ENCODE measurements at regions not wholly inside any gene's neighbourhood (a gene's known extent, or its start where the extent isn't known, plus 50 kb on each side); places are given as distances from the start of the nearest gene placed in this dataset.

DNA sequence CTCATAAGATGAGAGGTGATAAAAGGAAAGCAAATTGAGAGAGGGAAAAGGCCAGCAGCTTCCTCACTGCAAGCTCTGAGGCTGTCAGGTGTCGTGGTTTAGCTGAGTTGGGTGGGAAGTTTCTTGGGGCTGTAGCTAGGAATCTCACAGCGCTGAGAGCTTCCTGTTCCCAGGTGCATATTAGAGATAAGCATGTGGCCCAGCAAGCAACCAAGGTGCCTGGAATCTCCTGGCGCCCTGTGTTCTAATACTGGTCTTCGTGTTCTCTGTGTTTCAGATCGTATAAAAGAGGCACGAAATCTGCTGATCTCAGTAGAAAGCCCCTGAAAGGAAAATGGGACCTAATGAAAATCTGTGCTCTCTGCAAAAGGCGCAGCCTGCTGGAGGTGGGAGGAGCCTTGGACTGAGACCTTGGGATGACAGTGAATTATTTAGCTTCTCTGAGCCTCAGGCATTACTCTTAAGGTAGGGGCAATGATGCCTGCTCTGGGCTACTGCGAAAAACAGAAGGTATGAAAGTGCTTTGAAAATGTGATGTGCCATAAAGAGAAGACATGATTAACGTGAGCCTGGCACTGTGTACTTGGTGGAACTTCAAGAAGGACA is 499.9 kb downstream of the TBL1XR1 start:
- Histone ChIP-seq H3K4me1 (ENCODE audit: insufficient read depth, low read length) (no peaks in the 10 kb centered on the region), H4K20me1 (ENCODE audit: insufficient read depth, low read length) (no peaks in the 10 kb centered on the region), H3K9ac (ENCODE audit: low read length) (no peak overlapping the region), H2AFZ (ENCODE audit: low read depth, low read length) (no peak overlapping the region), H3K27ac (ENCODE audit: low read depth, low read length) (no peak overlapping the region), H3K79me2 (ENCODE audit: insufficient read depth, low read length) (no peaks in the 10 kb centered on the region), H3K9me3 (ENCODE audit: insufficient read depth, low read depth, low read length) (no peaks in the 10 kb centered on the region), H3K27me3 (ENCODE audit: insufficient read depth, low read length) (no peaks in the 10 kb centered on the region), H3K4me2 (ENCODE audit: low read length) (no peak overlapping the region), H3K4me3 (ENCODE audit: insufficient read depth, low read depth, low read length) (no peak overlapping the region), H3K36me3 (ENCODE audit: insufficient read depth, low read length) (no peaks in the 10 kb centered on the region)
- FAIRE-seq (no peak), DNase-seq (ENCODE audit: low read depth) (no peak)
- no peaks in the 10 kb centered on the region for H3K36me3 Mint-ChIP-seq (ENCODE audit: low read depth, unreplicated experiment)
- TF ChIP-seq EZH2 (IDR thresholded peaks at IDR 0.05; ENCODE audit: insufficient read depth, low read length) = no peak
- TF ChIP-seq, protein P1, sequence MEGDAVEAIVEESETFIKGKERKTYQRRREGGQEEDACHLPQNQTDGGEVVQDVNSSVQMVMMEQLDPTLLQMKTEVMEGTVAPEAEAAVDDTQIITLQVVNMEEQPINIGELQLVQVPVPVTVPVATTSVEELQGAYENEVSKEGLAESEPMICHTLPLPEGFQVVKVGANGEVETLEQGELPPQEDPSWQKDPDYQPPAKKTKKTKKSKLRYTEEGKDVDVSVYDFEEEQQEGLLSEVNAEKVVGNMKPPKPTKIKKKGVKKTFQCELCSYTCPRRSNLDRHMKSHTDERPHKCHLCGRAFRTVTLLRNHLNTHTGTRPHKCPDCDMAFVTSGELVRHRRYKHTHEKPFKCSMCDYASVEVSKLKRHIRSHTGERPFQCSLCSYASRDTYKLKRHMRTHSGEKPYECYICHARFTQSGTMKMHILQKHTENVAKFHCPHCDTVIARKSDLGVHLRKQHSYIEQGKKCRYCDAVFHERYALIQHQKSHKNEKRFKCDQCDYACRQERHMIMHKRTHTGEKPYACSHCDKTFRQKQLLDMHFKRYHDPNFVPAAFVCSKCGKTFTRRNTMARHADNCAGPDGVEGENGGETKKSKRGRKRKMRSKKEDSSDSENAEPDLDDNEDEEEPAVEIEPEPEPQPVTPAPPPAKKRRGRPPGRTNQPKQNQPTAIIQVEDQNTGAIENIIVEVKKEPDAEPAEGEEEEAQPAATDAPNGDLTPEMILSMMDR (IDR thresholded peaks at IDR 0.05; ENCODE audit: insufficient read depth, low read depth, low read length) = no peak
- H3K4me3 Mint-ChIP-seq (ENCODE audit: unreplicated experiment) = no peak overlapping the region
- no peaks in the 10 kb centered on the region for H3K27me3 Mint-ChIP-seq (ENCODE audit: low read depth, unreplicated experiment)
- H3K27ac Mint-ChIP-seq (ENCODE audit: unreplicated experiment) = no peak overlapping the region
- peaks cover 2% of the 10 kb centered on the region for H3K4me1 Mint-ChIP-seq (ENCODE audit: low read depth, unreplicated experiment)
- no peaks in the 10 kb centered on the region for H3K9me3 Mint-ChIP-seq (ENCODE audit: unreplicated experiment)

DNA sequence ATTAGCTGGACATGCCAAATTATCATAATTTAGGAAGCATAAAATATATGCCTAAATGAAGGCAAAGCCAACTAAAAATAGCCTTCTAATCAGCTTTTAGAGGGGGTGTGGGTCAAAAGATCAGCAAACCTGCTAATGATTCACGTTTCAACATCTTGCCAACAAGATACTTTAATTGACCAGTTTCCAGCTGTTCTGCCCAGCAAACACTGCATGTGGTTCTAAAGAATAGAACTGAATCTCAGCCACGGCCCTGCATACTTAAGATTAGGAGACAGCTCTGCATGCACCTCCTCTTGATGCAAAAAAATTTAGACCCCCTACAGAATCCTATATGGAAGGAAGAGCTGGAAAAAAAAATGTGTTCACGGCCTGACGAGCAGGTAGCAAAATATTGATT is 500.5 kb downstream of the TBL1XR1 start:
- no peak overlapping the region for H3K4me3 ChIP-seq (ENCODE audit: insufficient read depth, low read depth, low read length)
- Mint-ChIP-seq H3K4me3 (ENCODE audit: unreplicated experiment) (no peak overlapping the region), H3K4me1 (ENCODE audit: low read depth, unreplicated experiment) (peaks cover 2% of the 10 kb centered on the region), H3K36me3 (ENCODE audit: low read depth, unreplicated experiment) (no peaks in the 10 kb centered on the region), H3K9me3 (ENCODE audit: unreplicated experiment) (no peaks in the 10 kb centered on the region), H3K27ac (ENCODE audit: unreplicated experiment) (no peak overlapping the region), H3K27me3 (ENCODE audit: low read depth, unreplicated experiment) (no peaks in the 10 kb centered on the region)
- H3K4me2 ChIP-seq (ENCODE audit: low read length) = no peak overlapping the region
- no peak for DNase-seq (ENCODE audit: low read depth)
- no peak for TF ChIP-seq EZH2 (IDR thresholded peaks at IDR 0.05; ENCODE audit: insufficient read depth, low read length)
- TF ChIP-seq, protein P1 (IDR thresholded peaks at IDR 0.05; ENCODE audit: insufficient read depth, low read depth, low read length) = no peak
- no peak for FAIRE-seq
- H3K27me3 ChIP-seq (ENCODE audit: insufficient read depth, low read length) = no peaks in the 10 kb centered on the region
- no peaks in the 10 kb centered on the region for H3K36me3 ChIP-seq (ENCODE audit: insufficient read depth, low read length)
- no peak overlapping the region for H2AFZ ChIP-seq (ENCODE audit: low read depth, low read length)
- no peaks in the 10 kb centered on the region for H4K20me1 ChIP-seq (ENCODE audit: insufficient read depth, low read length)
- H3K79me2 ChIP-seq (ENCODE audit: insufficient read depth, low read length) = no peaks in the 10 kb centered on the region
- H3K4me1 ChIP-seq (ENCODE audit: insufficient read depth, low read length) = no peaks in the 10 kb centered on the region
- H3K27ac ChIP-seq (ENCODE audit: low read depth, low read length) = no peak overlapping the region
- no peaks in the 10 kb centered on the region for H3K9me3 ChIP-seq (ENCODE audit: insufficient read depth, low read depth, low read length)
- H3K9ac ChIP-seq (ENCODE audit: low read length) = no peak overlapping the region

DNA sequence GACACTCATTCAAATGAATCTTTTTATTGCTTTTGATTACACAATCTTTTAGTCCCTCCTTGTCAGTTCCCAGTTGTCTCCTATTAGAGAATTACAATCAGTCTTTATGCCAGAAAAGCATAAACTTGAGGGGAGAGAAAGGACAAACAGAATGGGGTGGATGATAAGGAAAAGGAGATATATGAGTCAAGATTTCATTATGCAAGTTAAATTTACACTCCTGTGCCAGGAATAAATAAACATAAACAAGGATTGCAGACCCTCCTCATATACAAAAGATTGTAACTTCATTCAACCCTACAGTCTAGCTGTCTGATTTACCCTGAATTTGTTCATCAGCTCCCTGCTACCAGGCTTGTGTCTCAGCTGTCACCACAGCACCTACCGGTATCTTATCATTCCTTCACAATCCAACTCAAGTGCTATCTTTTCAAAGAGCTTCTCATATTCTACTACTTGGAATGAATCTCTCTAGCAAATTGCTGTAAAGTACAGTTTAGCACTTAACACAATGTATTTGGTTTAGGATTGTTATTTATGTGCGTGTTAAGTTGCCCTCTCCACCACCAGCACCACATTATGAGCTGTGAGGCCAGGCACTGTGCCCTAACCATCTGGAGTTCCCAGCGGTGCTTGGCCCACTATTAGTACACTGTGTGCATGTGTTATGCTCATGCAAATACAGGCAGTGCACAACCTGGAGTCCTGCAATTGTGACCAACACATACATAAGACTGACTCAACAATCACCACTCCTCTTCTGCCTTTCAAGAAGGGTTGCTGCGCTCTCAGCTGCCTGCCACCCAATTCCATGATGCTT is 504.1 kb downstream of the TBL1XR1 start:
- Histone ChIP-seq H3K27ac (ENCODE audit: low read depth, low read length) (no peak overlapping the region), H3K9ac (ENCODE audit: low read length) (no peak overlapping the region), H2AFZ (ENCODE audit: low read depth, low read length) (no peak overlapping the region), H3K27me3 (ENCODE audit: insufficient read depth, low read length) (no peaks in the 10 kb centered on the region), H3K4me2 (ENCODE audit: low read length) (no peak overlapping the region), H4K20me1 (ENCODE audit: insufficient read depth, low read length) (no peaks in the 10 kb centered on the region), H3K9me3 (ENCODE audit: insufficient read depth, low read depth, low read length) (no peaks in the 10 kb centered on the region), H3K36me3 (ENCODE audit: insufficient read depth, low read length) (no peaks in the 10 kb centered on the region), H3K79me2 (ENCODE audit: insufficient read depth, low read length) (no peaks in the 10 kb centered on the region), H3K4me1 (ENCODE audit: insufficient read depth, low read length) (no peaks in the 10 kb centered on the region), H3K4me3 (ENCODE audit: insufficient read depth, low read depth, low read length) (no peak overlapping the region)
- no peaks in the 10 kb centered on the region for H3K36me3 Mint-ChIP-seq (ENCODE audit: low read depth, unreplicated experiment)
- H3K4me1 Mint-ChIP-seq (ENCODE audit: low read depth, unreplicated experiment) = peaks cover 5% of the 10 kb centered on the region
- H3K9me3 Mint-ChIP-seq (ENCODE audit: unreplicated experiment) = no peaks in the 10 kb centered on the region
- no peak overlapping the region for H3K27ac Mint-ChIP-seq (ENCODE audit: unreplicated experiment)
- H3K4me3 Mint-ChIP-seq (ENCODE audit: unreplicated experiment) = no peak overlapping the region
- no peak for DNase-seq (ENCODE audit: low read depth)
- FAIRE-seq = no peak
- TF ChIP-seq EZH2 (IDR thresholded peaks at IDR 0.05; ENCODE audit: insufficient read depth, low read length) = no peak
- no peaks in the 10 kb centered on the region for H3K27me3 Mint-ChIP-seq (ENCODE audit: low read depth, unreplicated experiment)

All from astrocyte (in vitro differentiated cells and primary cell).